ENCODE measurements at regions not wholly inside any gene's neighbourhood (a gene's known extent, or its start where the extent isn't known, plus 50 kb on each side); places are given as distances from the start of the nearest gene placed in this dataset.

GRCh38 chr18:68532328-68532885 lies 182.5 kb downstream of the TMX3 start:
- no peak overlapping the region for H3K4me2 ChIP-seq (ENCODE audit: extremely low read depth, insufficient read depth, low read length)
- TF ChIP-seq CTCF (conservative IDR thresholded peaks at IDR 0.05 in 1 of 2, IDR thresholded peaks at IDR 0.05 in 1 of 2; ENCODE audit: low read depth in 1 of 2, low read length in 2 of 2) = no peak
- no peak for TF ChIP-seq EZH2 (IDR thresholded peaks at IDR 0.05; ENCODE audit: low read length, missing control alignments)
- H3K4me3 ChIP-seq (replicated peaks in 1 of 4; ENCODE audit: control extremely low read depth in 1 of 4, insufficient read depth in 1 of 4, low read depth in 3 of 4, low read length in 4 of 4) = no peak overlapping the region
- H3K9me3 ChIP-seq (ENCODE audit: control insufficient read depth, insufficient read depth, low read depth, low read length) = no peaks in the 10 kb centered on the region
- no peak for DNase-seq (ENCODE audit: low read depth in 2 of 2)
- no peaks in the 10 kb centered on the region for H3K27me3 ChIP-seq (ENCODE audit: control insufficient read depth, insufficient read depth, low read length)
- no peaks in the 10 kb centered on the region for H3K79me2 ChIP-seq (ENCODE audit: control insufficient read depth, insufficient read depth, low read length)
- H3K27ac ChIP-seq (ENCODE audit: insufficient read depth, low read length) = no peak overlapping the region
- peak overlapping the region; percentile 76 for H2AFZ ChIP-seq (ENCODE audit: low read length)
- H3K9ac ChIP-seq (ENCODE audit: insufficient read depth, low read length) = no peak overlapping the region
- no peaks in the 10 kb centered on the region for H3K36me3 ChIP-seq (ENCODE audit: control insufficient read depth, insufficient read depth, low read length)
- no peaks in the 10 kb centered on the region for H4K20me1 ChIP-seq (ENCODE audit: control insufficient read depth, extremely low read depth, insufficient read depth, low read length)
- peaks cover 2% of the 10 kb centered on the region for H3K4me1 ChIP-seq (ENCODE audit: control insufficient read depth, extremely low read depth, insufficient read depth, low read length)

GRCh38 chr18:68525091-68525490 lies 189.8 kb downstream of the TMX3 start:
- H3K4me1 ChIP-seq (ENCODE audit: control insufficient read depth, extremely low read depth, insufficient read depth, low read length) = no peaks in the 10 kb centered on the region
- H4K20me1 ChIP-seq (ENCODE audit: control insufficient read depth, extremely low read depth, insufficient read depth, low read length) = no peaks in the 10 kb centered on the region
- no peak overlapping the region for H3K4me3 ChIP-seq (replicated peaks in 1 of 4; ENCODE audit: control extremely low read depth in 1 of 4, insufficient read depth in 1 of 4, low read depth in 3 of 4, low read length in 4 of 4)
- no peak for DNase-seq (ENCODE audit: low read depth in 2 of 2)
- no peak overlapping the region for H3K27ac ChIP-seq (ENCODE audit: insufficient read depth, low read length)
- no peaks in the 10 kb centered on the region for H3K79me2 ChIP-seq (ENCODE audit: control insufficient read depth, insufficient read depth, low read length)
- TF ChIP-seq EZH2 (IDR thresholded peaks at IDR 0.05; ENCODE audit: low read length, missing control alignments) (no peak), CTCF (conservative IDR thresholded peaks at IDR 0.05 in 1 of 2, IDR thresholded peaks at IDR 0.05 in 1 of 2; ENCODE audit: low read depth in 1 of 2, low read length in 2 of 2) (no peak)
- H3K36me3 ChIP-seq (ENCODE audit: control insufficient read depth, insufficient read depth, low read length) = no peaks in the 10 kb centered on the region
- no peaks in the 10 kb centered on the region for H3K27me3 ChIP-seq (ENCODE audit: control insufficient read depth, insufficient read depth, low read length)
- H3K9me3 ChIP-seq (ENCODE audit: control insufficient read depth, insufficient read depth, low read depth, low read length) = no peaks in the 10 kb centered on the region
- H2AFZ ChIP-seq (ENCODE audit: low read length) = no peak overlapping the region
- no peak overlapping the region for H3K9ac ChIP-seq (ENCODE audit: insufficient read depth, low read length)
- no peak overlapping the region for H3K4me2 ChIP-seq (ENCODE audit: extremely low read depth, insufficient read depth, low read length)

- no peaks in the 10 kb centered on the region for H3K79me2 ChIP-seq (ENCODE audit: control insufficient read depth, insufficient read depth, low read length)
- DNase-seq (ENCODE audit: low read depth in 2 of 2) = peak; percentile 79 to 80
- H2AFZ ChIP-seq (ENCODE audit: low read length) = no peak overlapping the region
- no peaks in the 10 kb centered on the region for H3K9me3 ChIP-seq (ENCODE audit: control insufficient read depth, insufficient read depth, low read depth, low read length)
- H3K27me3 ChIP-seq (ENCODE audit: control insufficient read depth, insufficient read depth, low read length) = no peaks in the 10 kb centered on the region
- TF ChIP-seq CTCF (conservative IDR thresholded peaks at IDR 0.05 in 1 of 2, IDR thresholded peaks at IDR 0.05 in 1 of 2; ENCODE audit: low read depth in 1 of 2, low read length in 2 of 2) = no peak
- no peak for TF ChIP-seq EZH2 (IDR thresholded peaks at IDR 0.05; ENCODE audit: low read length, missing control alignments)
- H3K4me2 ChIP-seq (ENCODE audit: extremely low read depth, insufficient read depth, low read length) = no peak overlapping the region
- H4K20me1 ChIP-seq (ENCODE audit: control insufficient read depth, extremely low read depth, insufficient read depth, low read length) = no peaks in the 10 kb centered on the region
- H3K9ac ChIP-seq (ENCODE audit: insufficient read depth, low read length) = no peak overlapping the region
- H3K36me3 ChIP-seq (ENCODE audit: control insufficient read depth, insufficient read depth, low read length) = no peaks in the 10 kb centered on the region
- H3K27ac ChIP-seq (ENCODE audit: insufficient read depth, low read length) = no peak overlapping the region
- H3K4me1 ChIP-seq (ENCODE audit: control insufficient read depth, extremely low read depth, insufficient read depth, low read length) = no peaks in the 10 kb centered on the region
- no peak overlapping the region for H3K4me3 ChIP-seq (replicated peaks in 1 of 4; ENCODE audit: control extremely low read depth in 1 of 4, insufficient read depth in 1 of 4, low read depth in 3 of 4, low read length in 4 of 4)
Observed at GRCh38 chr18:68520406-68521075, 194.4 kb downstream of the TMX3 start.
